ENCODE measurements at regions not wholly inside any gene's neighbourhood (a gene's known extent, or its start where the extent isn't known, plus 50 kb on each side); places are given as distances from the start of the nearest gene placed in this dataset.
"Not testable (repeated sequence)": the region's sequence is repeated elsewhere in the genome, so short reads cannot be mapped to it uniquely, and the experiment has no call there.

- TF ChIP-seq RCOR1 (IDR thresholded peaks at IDR 0.05; ENCODE audit: low read length) (no peak), YY1 (IDR thresholded peaks at IDR 0.05; ENCODE audit: low read depth) (no peak), FOXJ3 (CRISPR knock-in tag; IDR thresholded peaks at IDR 0.05) (no peak), REST (IDR thresholded peaks at IDR 0.05; ENCODE audit: low read depth, low read length) (no peak), NRF1 (IDR thresholded peaks at IDR 0.05; ENCODE audit: low read depth, low read length) (no peak)
Observed at GRCh38 chr6:115582386-115582785, 478.3 kb downstream of the FRK start (continued).

GRCh38 chr6:115579565-115579964 lies 481.1 kb downstream of the FRK start:
- H3K4me2 ChIP-seq; DNase-seq; H2AFZ ChIP-seq (ENCODE audit: low read depth); H3K9me3 ChIP-seq; H3K36me3 ChIP-seq (replicated peaks in 1 of 2; ENCODE audit: control insufficient read depth in 1 of 2, insufficient read depth in 2 of 2, low read length in 1 of 2); H4K20me1 ChIP-seq (ENCODE audit: insufficient read depth); H3K4me1 ChIP-seq (ENCODE audit: control insufficient read depth in 1 of 2, insufficient read depth in 2 of 2, low read depth in 1 of 2, low read length in 1 of 2); H3K27me3 ChIP-seq (ENCODE audit: insufficient read depth); H3K27ac ChIP-seq (ENCODE audit: low read depth in 2 of 2, low read length in 1 of 2); H3K9ac ChIP-seq; H3K9me2 ChIP-seq; H3F3A ChIP-seq (replicated peaks; ENCODE audit: insufficient read depth); POLR2A ChIA-PET; CTCF ChIA-PET; H3K79me2 ChIP-seq (ENCODE audit: insufficient read depth); H3K4me3 ChIP-seq (ENCODE audit: low read depth in 2 of 2, low read length in 1 of 2): not testable (repeated sequence)
- 42% methylated on average over 2 of the region's 2 CpGs for WGBS (ENCODE audit: low lambda C conversion rate)

- Histone ChIP-seq H3K36me3 (replicated peaks in 1 of 2; ENCODE audit: control insufficient read depth in 1 of 2, insufficient read depth in 2 of 2, low read length in 1 of 2) (no peaks in the 10 kb centered on the region), H2AFZ (ENCODE audit: low read depth) (no peak overlapping the region), H3F3A (replicated peaks; ENCODE audit: insufficient read depth) (no peaks in the 10 kb centered on the region), H4K20me1 (ENCODE audit: insufficient read depth) (no peaks in the 10 kb centered on the region), H3K9me2 (no peaks in the 10 kb centered on the region), H3K9me3 (no peaks in the 10 kb centered on the region), H3K4me2 (no peak overlapping the region), H3K4me3 (ENCODE audit: low read depth in 2 of 2, low read length in 1 of 2) (no peak overlapping the region), H3K4me1 (ENCODE audit: control insufficient read depth in 1 of 2, insufficient read depth in 2 of 2, low read depth in 1 of 2, low read length in 1 of 2) (no peaks in the 10 kb centered on the region), H3K27ac (ENCODE audit: low read depth in 2 of 2, low read length in 1 of 2) (no peak overlapping the region), H3K27me3 (ENCODE audit: insufficient read depth) (no peaks in the 10 kb centered on the region), H3K9ac (no peak overlapping the region), H3K79me2 (ENCODE audit: insufficient read depth) (no peaks in the 10 kb centered on the region)
- no peak for DNase-seq
- TF ChIP-seq NRF1 (IDR thresholded peaks at IDR 0.05; ENCODE audit: low read depth, low read length) (no peak), NFIC (IDR thresholded peaks at IDR 0.05; ENCODE audit: borderline replicate concordance) (no peak), CTCF (IDR thresholded peaks at IDR 0.05) (no peak)
- ChIA-PET POLR2A (no interaction called here), CTCF (interaction anchor here (0.7 to 1.2 kb wide), 2 partner anchors 26 to 33 kb away, joined by 3 read pairs; no protein-coding TSS in a partner anchor)
- WGBS (ENCODE audit: low lambda C conversion rate), result 65% methylated on average over 2 of the region's 2 CpGs
Observed at GRCh38 chr6:115577270-115577669, 483.4 kb downstream of the FRK start.

All from SK-N-SH (cell line).